HepG2 (cell line): ENCODE measurements at regions not wholly inside any gene's neighbourhood (a gene's known extent, or its start where the extent isn't known, plus 50 kb on each side); places are given as distances from the start of the nearest gene placed in this dataset.

Experiments used
- ATAC-seq: fragments of 200-7000 bp; cut with Tn5 transposase; 3 replicates; pipeline ENCODE4 v1.9.1; 2020; ENCODE audit warnings: mild to moderate bottlenecking, moderate library complexity
- BruUV-seq: library from RNA; stranded (reverse); fragments of 400-500 nt; replicated peaks from 2 replicates; lab custom pipeline; 2021; lab: Mats Ljungman, UMichigan
- CTCF ChIA-PET: fragments of 300-600 bp; formaldehyde crosslinking; extraction: SDS; loops from one replicate; lab custom pipeline; 2021; ENCODE audit warnings: low total read pairs, inconsistent platforms, low intra/inter-chr PET ratio; lab: Yijun Ruan, JAX
- POLR2A ChIA-PET: fragments of 350-600 bp; sonication (Branson Sonifier 250); formaldehyde crosslinking; loops from one replicate; lab custom pipeline; 2020; ENCODE audit warnings: antibody characterized with exemption, inconsistent platforms; lab: Yijun Ruan, JAX
- DNase-seq: peaks from one replicate; pipeline ENCODE4 v3.0.0-alpha.2; 2015; ENCODE audit warnings: low spot score
- FAIRE-seq: peaks from 3 replicates; lab custom pipeline; 2011; peaks lifted over from hg19 to GRCh38; lab: Jason Lieb, UNC
- H2AFZ ChIP-seq: one replicate; pipeline ENCODE4 v1.6.1; 2011; ENCODE audit warnings: low read length, inconsistent platforms
- H3K27ac ChIP-seq: fragments of 300-600 bp; 3 replicates; pipeline ENCODE4 v1.8.0; 2011; ENCODE audit warnings: mixed run types, mild to moderate bottlenecking, mixed read lengths, low read length, inconsistent platforms; ENCODE audit not compliant: insufficient read depth; ENCODE audit errors: extremely low read length
- H3K27me3 ChIP-seq, 2 experiments: fragments of 200-600 bp in 1 of 2; 2 replicates in 1 of 2; 3 replicates in 1 of 2; pipeline versions ENCODE4 v1.6.0 to v1.8.0; 2011; ENCODE audit warnings: low read length in 2 of 2, mild to moderate bottlenecking in 2 of 2, moderate library complexity in 2 of 2, inconsistent platforms in 1 of 2; ENCODE audit not compliant: insufficient read depth in 2 of 2, control insufficient read depth in 1 of 2
- H3K36me3 ChIP-seq, 2 experiments: fragments of 200-600 bp in 1 of 2; replicated peaks in 1 of 2; 2 replicates in 1 of 2; 3 replicates in 1 of 2; pipeline versions ENCODE4 v1.5.1 to v1.8.0; 2011; ENCODE audit warnings: low read length in 2 of 2, inconsistent platforms in 1 of 2; ENCODE audit not compliant: insufficient read depth in 2 of 2, control insufficient read depth in 1 of 2
- H3K4me1 ChIP-seq: 2 replicates; pipeline ENCODE4 v1.5.1; 2012; ENCODE audit warnings: low read length, inconsistent platforms; ENCODE audit not compliant: insufficient read depth
- H3K4me2 ChIP-seq: 2 replicates; pipeline ENCODE4 v1.6.0; 2011; ENCODE audit warnings: low read depth, low read length, inconsistent platforms
- H3K4me3 ChIP-seq, 3 experiments: fragments of 200-600 bp in 1 of 3; sonication (generic), shearing (Covaris generic) in 1 of 3; replicated peaks in 1 of 3; 2 replicates each; pipeline ENCODE4 v1.5.1; 2011 to 2016; ENCODE audit warnings: low read length in 3 of 3, inconsistent platforms in 2 of 3, low read depth in 2 of 3, mild to moderate bottlenecking in 2 of 3, control low read depth in 1 of 3, mixed read lengths in 1 of 3; ENCODE audit not compliant: insufficient read depth in 1 of 3
- H3K79me2 ChIP-seq: one replicate; pipeline ENCODE4 v1.6.1; 2011; ENCODE audit warnings: low read length, inconsistent platforms; ENCODE audit not compliant: insufficient read depth
- H3K9ac ChIP-seq: 2 replicates; pipeline ENCODE4 v1.6.0; 2011; ENCODE audit warnings: mild to moderate bottlenecking, low read depth, low read length, inconsistent platforms; ENCODE audit not compliant: insufficient read depth
- H3K9me3 ChIP-seq: 2 replicates; pipeline ENCODE4 v1.5.1; 2012; ENCODE audit warnings: mild to moderate bottlenecking, low read length
- H4K20me1 ChIP-seq: 2 replicates; pipeline ENCODE4 v1.6.0; 2011; ENCODE audit warnings: inconsistent platforms, mild to moderate bottlenecking, low read length, moderate library complexity; ENCODE audit not compliant: insufficient read depth
- KAT7 ChIP-seq: IDR thresholded peaks from 2 replicates; pipeline ENCODE4 v1.6.1; 2018; ENCODE audit warnings: borderline replicate concordance, missing compliant biosample characterization
- POGZ ChIP-seq: sonication (generic); formaldehyde crosslinking; IDR thresholded peaks from 2 replicates; pipeline ENCODE4 v1.4.0; 2020; ENCODE audit warnings: mild to moderate bottlenecking, missing genetic modification reagents
- REST ChIP-seq, 2 experiments: IDR thresholded peaks; 2 replicates each; pipeline ENCODE4 v1.6.1; 2011 to 2012; ENCODE audit warnings: low read length in 2 of 2, borderline replicate concordance in 1 of 2, low read depth in 1 of 2, mild to moderate bottlenecking in 1 of 2, moderate library complexity in 1 of 2
- SKIL ChIP-seq: sonication (generic); formaldehyde crosslinking; IDR thresholded peaks from 2 replicates; pipeline ENCODE4 v1.8.0; 2022; ENCODE audit warnings: missing genetic modification reagents, mild to moderate bottlenecking, moderate library complexity, borderline replicate concordance
- TBP ChIP-seq: sonication (generic); formaldehyde crosslinking; IDR thresholded peaks from 2 replicates; pipeline ENCODE4 v1.5.0; 2020; ENCODE audit warnings: missing genetic modification reagents
- XBP1 ChIP-seq: sonication (generic); formaldehyde crosslinking; IDR thresholded peaks from 2 replicates; pipeline ENCODE4 v1.5.0; 2020; ENCODE audit warnings: missing genetic modification reagents
- ZNF558 ChIP-seq: sonication (generic); formaldehyde crosslinking; IDR thresholded peaks from 2 replicates; pipeline ENCODE4 v1.9.0; 2022; ENCODE audit warnings: mild to moderate bottlenecking, missing genetic modification reagents, borderline replicate concordance
- ZNF724P ChIP-seq: sonication (generic); formaldehyde crosslinking; IDR thresholded peaks from 2 replicates; pipeline ENCODE4 v1.8.0; 2022; ENCODE audit warnings: missing genetic modification reagents, borderline replicate concordance
- WGBS: methylation state at CpG from one replicate; pipeline ENCODE4 v1.1.6; 2017; ENCODE audit warnings: low lambda C conversion rate; 5-methylcytosine and 5-hydroxymethylcytosine counted together
- in situ Hi-C: cut with HindIII; loops from 2 replicates; pipeline ENCODE4 v1.10.0; 2017; ENCODE audit warnings: low pct_unique_long_range_greater_than_20kb; ENCODE audit not compliant: extremely low pct_ligation_motif_present
- intact Hi-C: fragments of 100-400 bp; cut with micrococcal nuclease; formaldehyde crosslinking; loops from one replicate; pipeline ENCODE4 v1.10.0; 2022; ENCODE audit not compliant: unreplicated experiment

GRCh38 chr1:59054172-59054571 lies 242.7 kb upstream of the FGGY start:
- Histone ChIP-seq H2AFZ (no peak overlapping the region), H3K9ac (no peak overlapping the region), H3K4me2 (no peak overlapping the region), H3K27ac (no peak overlapping the region), H3K9me3 (no peaks in the 10 kb centered on the region), H3K27me3 (peaks cover 5 to 38% of the 10 kb centered on the region in 2 experiments), H3K36me3 (no peaks in the 10 kb centered on the region), H3K4me1 (peaks cover 40% of the 10 kb centered on the region), H4K20me1 (no peaks in the 10 kb centered on the region), H3K79me2 (no peaks in the 10 kb centered on the region), H3K4me3 (no peak overlapping the region)
- FAIRE-seq (no peak), DNase-seq (no peak), ATAC-seq (no peak)
- BruUV-seq = no TSS peak
- no peak for TF ChIP-seq XBP1 (CRISPR knock-in tag)
- no peak for TF ChIP-seq ZNF558 (CRISPR knock-in tag)
- TF ChIP-seq KAT7 (CRISPR knock-in tag) = no peak
- no peak for TF ChIP-seq SKIL (CRISPR knock-in tag)
- no peak for TF ChIP-seq ZNF724P
- 0 out of 4 replicates have a peak, but pooled peaks of 1 of the 2 experiments have one; percentile 16 for TF ChIP-seq REST (IDR thresholded peaks at IDR 0.05; ENCODE audit: borderline replicate concordance in 1 of 2, low read depth in 1 of 2, low read length in 2 of 2)
- no peak for TF ChIP-seq POGZ (CRISPR knock-in tag)
- no peak for TF ChIP-seq TBP
- in situ Hi-C loops (loop anchor here (10.0 kb wide), 1 partner anchor 269 kb away; the partner anchor contains the start of gene JUN), intact Hi-C loops (loop anchor here (10.0 kb wide), 1 partner anchor 149 kb away; no protein-coding TSS in a partner anchor)
- ChIA-PET POLR2A (no interaction called here), CTCF (no interaction called here)
- WGBS = 92% methylated on average over 1 of the region's 1 CpG
